ENCODE measurements at regions not wholly inside any gene's neighbourhood (a gene's known extent, or its start where the extent isn't known, plus 50 kb on each side); places are given as distances from the start of the nearest gene placed in this dataset.

GRCh38 chr6:14550822-14551221, 433.2 kb downstream of the CD83 start:
- TF ChIP-seq RFX5 (IDR thresholded peaks at IDR 0.05; ENCODE audit: low read length) = no peak
- no peak for TF ChIP-seq CTCF (IDR thresholded peaks at IDR 0.05)
- TF ChIP-seq EP300 (IDR thresholded peaks at IDR 0.05; ENCODE audit: borderline replicate concordance in 1 of 2, low read depth in 1 of 2, low read length in 1 of 2) = no peak
- TF ChIP-seq NRF1 (IDR thresholded peaks at IDR 0.05; ENCODE audit: low read depth, low read length) = no peak
- TF ChIP-seq POLR2AphosphoS5 (IDR thresholded peaks at IDR 0.05; ENCODE audit: low read depth, low read length) = no peak
- TF ChIP-seq ZBTB33 (IDR thresholded peaks at IDR 0.05; ENCODE audit: borderline replicate concordance, low read depth) = no peak
- no peak for TF ChIP-seq PBX3 (IDR thresholded peaks at IDR 0.05)
- no peak for TF ChIP-seq JUND (IDR thresholded peaks at IDR 0.05)

Data from SK-N-SH (cell line).